RWPE1 (cell line): ENCODE measurements at regions not wholly inside any gene's neighbourhood (a gene's known extent, or its start where the extent isn't known, plus 50 kb on each side); places are given as distances from the start of the nearest gene placed in this dataset.

ENCODE experiments used
- CTCF ChIA-PET: fragments of 350-600 bp; sonication (Branson Sonifier 250); formaldehyde crosslinking; extraction: SDS; loops from one replicate; lab custom pipeline; 2021; lab: Yijun Ruan, JAX
- POLR2A ChIA-PET: fragments of 400-600 bp; formaldehyde crosslinking; extraction: SDS; loops from one replicate; lab custom pipeline; 2020; ENCODE audit warnings: antibody characterized with exemption; ENCODE audit not compliant: low non-redundant PET; lab: Yijun Ruan, JAX
- DNase-seq: peaks from one replicate; pipeline ENCODE4 v3.0.0; 2012; ENCODE audit warnings: low spot score
- H3K27ac ChIP-seq: fragments of 450-650 bp; 2 replicates; pipeline ENCODE4 v1.5.1; 2017
- CTCF ChIP-seq: fragments of 450-650 bp; conservative IDR thresholded peaks from 2 replicates; pipeline ENCODE4 v1.5.1; 2017; ENCODE audit warnings: low read depth, mild to moderate bottlenecking

- DNase-seq: no peak
- H3K27ac ChIP-seq: no peak overlapping the region
- ChIA-PET POLR2A (no interaction called here), CTCF (no interaction called here)
- TF ChIP-seq CTCF: no peak
Observed at GRCh38 chr2:19218166-19218565, 140.3 kb downstream of the OSR1 start.

GRCh38 chr2:19216676-19217602, 141.5 kb downstream of the OSR1 start:
- ChIA-PET POLR2A (interaction anchor here (0.7 kb wide), 1 partner anchor 1462 kb away, joined by 3 read pairs; no protein-coding TSS in a partner anchor), CTCF (no interaction called here)
- no peak for TF ChIP-seq CTCF
- H3K27ac ChIP-seq: no peak overlapping the region
- no peak for DNase-seq

- no peak for TF ChIP-seq CTCF
- no peak for DNase-seq
- POLR2A ChIA-PET: no interaction called here
- CTCF ChIA-PET: no interaction called here
- no peak overlapping the region for H3K27ac ChIP-seq
Observed at GRCh38 chr2:19216238-19216637, 142.2 kb downstream of the OSR1 start.

- no peak overlapping the region for H3K27ac ChIP-seq
- no peak for TF ChIP-seq CTCF
- no peak for DNase-seq
- ChIA-PET POLR2A (no interaction called here), CTCF (interaction anchor here (0.5 kb wide), 1 partner anchor 1775 kb away, joined by 4 read pairs; no protein-coding TSS in a partner anchor)
Observed at GRCh38 chr2:19214682-19215391, 143.6 kb downstream of the OSR1 start.

GRCh38 chr2:19209575-19210341, 148.7 kb downstream of the OSR1 start:
- no peak overlapping the region for H3K27ac ChIP-seq
- no peak for DNase-seq
- TF ChIP-seq CTCF: no peak
- ChIA-PET POLR2A (no interaction called here), CTCF (no interaction called here)
